Dedifferentiated amniotic fluid mesenchymal stem cell (primary cell): ENCODE measurements at regions not wholly inside any gene's neighbourhood (a gene's known extent, or its start where the extent isn't known, plus 50 kb on each side); places are given as distances from the start of the nearest gene placed in this dataset.

Experiments
- DNase-seq: peaks from one replicate; pipeline ENCODE4 v3.0.0-alpha.2; 2016; ENCODE audit errors: extremely low spot score

GRCh38 chr18:41357708-41358107, 597.3 kb upstream of the PIK3C3 start:
- no peak for DNase-seq

GRCh38 chr18:41353777-41354528, 601.1 kb upstream of the PIK3C3 start:
- no peak for DNase-seq

GRCh38 chr18:41351430-41351829, 603.6 kb upstream of the PIK3C3 start:
- DNase-seq = no peak

GRCh38 chr18:41347057-41347456, 608.0 kb upstream of the PIK3C3 start:
- DNase-seq = peak; percentile 75

DNA sequence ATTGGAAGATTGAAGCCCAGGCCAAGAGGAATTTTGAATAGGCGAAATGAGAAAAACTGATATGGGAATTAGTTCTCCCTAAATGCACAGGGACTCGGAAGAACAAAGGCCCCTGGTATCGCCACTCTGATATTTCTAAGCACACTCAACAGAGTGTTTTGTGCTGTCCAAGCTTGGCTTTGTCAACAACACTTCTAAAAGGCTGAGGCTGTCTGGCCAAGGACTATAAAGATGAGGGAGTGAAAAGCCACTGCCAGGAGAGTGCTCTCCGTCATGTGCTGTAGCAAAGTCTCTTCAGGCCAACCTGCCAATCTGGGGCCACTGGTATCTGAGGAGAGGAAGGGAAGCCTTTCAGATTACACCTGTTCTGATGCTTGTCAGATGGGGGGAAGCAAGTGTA, 611.2 kb upstream of the PIK3C3 start:
- no peak for DNase-seq

DNA sequence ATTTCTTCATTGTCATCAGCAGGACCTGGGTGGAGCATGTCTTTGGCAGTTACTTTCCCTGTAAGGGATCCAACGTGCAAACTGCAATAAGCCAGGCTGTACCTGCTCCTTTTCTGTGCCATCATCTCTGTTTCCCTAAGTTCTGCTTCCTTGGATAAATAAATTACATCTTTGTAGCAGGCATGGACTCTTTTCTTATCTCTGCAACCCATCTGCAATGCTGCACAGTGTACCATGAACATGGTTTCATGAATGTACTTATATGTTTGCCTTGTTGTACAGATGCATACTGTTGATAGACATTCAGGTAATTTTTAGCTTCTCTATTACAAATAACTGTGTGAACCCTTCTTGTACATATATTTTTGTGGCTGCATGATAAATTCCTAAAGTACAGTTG, 616.7 kb upstream of the PIK3C3 start:
- no peak for DNase-seq

DNA sequence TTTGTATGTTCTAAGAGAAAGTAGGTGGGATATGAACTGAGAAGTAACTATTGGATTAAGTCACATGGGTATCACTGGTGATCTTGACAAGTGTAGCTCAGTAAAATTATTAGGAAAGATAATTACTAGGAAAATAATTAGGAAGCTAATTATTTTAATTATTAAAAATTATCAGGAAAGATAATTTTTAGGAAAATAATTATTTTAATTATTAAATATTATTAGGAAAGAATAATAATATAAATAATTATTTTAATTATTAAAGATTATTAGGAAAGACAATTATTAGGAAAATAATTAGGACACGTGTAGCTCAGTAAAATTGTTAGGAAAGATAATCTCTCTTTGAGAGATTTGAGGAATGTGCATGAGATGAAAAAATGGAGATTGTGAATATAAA, 623.4 kb upstream of the PIK3C3 start:
- DNase-seq = no peak

- DNase-seq = peak; percentile 29
These were observed 628.7 kb upstream of the PIK3C3 start for GRCh38 chr18:41326311-41326710.

DNA sequence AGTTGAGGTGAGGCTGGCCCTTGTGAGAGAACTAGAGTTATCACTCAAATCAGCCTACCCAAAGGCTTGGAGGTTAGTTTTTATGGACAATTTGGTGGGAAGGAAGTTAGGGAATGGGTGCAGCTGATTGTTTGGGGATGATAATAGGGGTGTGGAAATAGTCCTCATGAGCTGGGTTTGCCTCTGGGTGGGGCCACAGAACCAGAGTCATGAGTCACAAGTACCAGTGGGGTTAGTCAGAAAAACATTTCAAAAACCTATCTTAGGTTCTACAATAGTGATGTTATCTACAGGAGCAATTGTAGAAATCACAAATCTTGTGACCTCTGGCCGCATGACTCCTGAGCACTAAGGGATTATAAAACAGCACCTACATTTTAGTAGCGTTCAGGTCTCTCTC, 630.1 kb upstream of the PIK3C3 start:
- no peak for DNase-seq

DNA sequence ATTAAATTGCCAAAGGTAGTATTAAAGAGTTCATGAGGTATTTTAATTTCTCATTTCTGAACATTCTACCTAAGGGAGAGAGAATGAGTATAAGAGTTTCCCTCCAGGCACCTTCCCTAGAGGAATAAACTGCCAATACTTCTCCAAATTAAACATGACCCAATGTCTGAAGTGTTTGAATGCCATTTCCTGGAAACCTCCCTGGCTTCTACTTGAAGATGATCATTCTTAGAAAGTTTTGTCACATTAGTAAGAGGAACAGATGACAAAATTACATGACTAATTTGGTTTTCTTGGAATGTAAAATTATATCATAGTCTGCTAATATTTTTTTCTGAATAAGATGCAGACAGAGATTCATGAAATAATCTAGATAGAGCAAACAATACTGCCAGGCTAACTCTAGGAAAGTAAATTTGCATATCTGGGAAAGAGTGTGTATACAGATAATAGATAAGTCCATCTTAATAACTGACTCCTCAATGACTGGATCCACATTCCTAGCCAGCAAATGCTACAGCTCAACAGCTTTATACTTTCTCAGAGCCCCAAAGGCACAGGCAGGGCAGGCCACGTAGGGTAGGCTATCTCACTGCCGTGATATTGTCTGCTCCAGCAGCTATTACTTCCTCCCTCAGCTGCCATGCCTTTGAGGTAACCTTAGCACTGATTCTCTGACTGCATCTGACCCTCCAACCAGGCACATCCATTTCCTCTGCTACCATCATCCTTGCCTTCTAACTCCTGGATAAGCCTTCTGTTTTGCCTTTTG, 630.8 kb upstream of the PIK3C3 start:
- DNase-seq = no peak

- no peak for DNase-seq
These were observed 632.0 kb upstream of the PIK3C3 start for GRCh38 chr18:41323044-41323443.

GRCh38 chr18:41320100-41320499, 634.9 kb upstream of the PIK3C3 start:
- DNase-seq = no peak

DNA sequence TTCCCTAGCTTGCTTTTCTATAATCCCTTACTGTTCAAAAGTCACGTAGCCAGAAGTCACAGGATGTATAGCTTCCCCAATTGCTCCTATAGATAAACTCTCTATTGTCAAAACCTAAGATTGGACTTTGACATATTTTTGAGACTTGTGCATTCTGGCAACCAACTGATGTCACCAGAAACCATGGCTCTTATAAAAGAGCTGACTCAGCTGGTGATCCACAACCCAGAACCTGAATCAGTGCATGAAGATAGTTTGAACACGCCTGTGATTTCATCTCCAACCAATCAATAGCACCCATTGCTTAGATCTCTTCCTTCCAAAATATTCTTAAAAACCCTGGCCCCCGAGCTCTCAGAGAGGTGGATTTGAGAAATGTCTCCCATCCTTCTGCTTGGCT, 639.9 kb upstream of the PIK3C3 start:
- no peak for DNase-seq

- no peak for DNase-seq
These were observed 643.2 kb upstream of the PIK3C3 start for GRCh38 chr18:41311571-41312547.

DNA sequence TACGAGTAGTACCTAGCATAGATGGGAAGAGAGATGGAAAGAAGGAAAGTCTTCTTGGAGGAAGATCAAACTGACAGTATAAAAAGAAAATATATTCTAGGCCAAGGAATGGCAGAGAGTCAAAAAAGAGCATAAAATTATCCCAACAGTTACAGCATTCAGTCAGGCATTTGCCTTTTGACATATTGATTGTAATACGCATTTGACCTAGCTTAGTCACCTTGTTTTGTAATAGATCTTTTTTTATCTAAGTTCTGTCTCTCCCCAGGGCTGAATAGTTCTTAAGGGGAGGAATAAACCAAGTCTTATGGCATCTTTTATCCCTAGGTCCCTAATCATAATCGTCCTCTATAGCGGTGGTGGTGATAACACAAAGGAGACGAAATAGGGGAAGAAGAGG, 657.3 kb upstream of the PIK3C3 start:
- no peak for DNase-seq

- DNase-seq = no peak
These were observed 685.7 kb upstream of the PIK3C3 start for GRCh38 chr18:41269294-41269693.

GRCh38 chr18:41268271-41268670, 686.8 kb upstream of the PIK3C3 start:
- DNase-seq = no peak

DNA sequence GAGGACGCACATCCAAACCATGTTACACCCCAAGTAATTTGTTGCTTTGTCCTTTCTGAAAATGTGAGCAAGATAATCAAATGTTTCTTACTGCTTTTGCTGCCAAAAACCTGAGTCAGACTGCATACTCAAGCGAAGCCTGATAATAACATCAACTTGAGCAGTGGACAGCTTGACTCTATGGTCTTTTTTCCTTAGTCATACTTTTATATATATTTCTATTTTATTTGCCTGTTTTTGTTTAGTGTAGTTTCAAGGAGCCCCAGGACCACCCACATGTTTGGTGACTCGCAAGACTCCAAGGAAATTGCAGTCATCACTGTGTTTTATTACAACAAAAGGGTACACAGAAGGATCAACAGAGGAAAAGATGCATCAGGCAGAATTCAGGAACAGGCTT, 688.4 kb upstream of the PIK3C3 start:
- DNase-seq = no peak

GRCh38 chr18:41266204-41266603, 688.8 kb upstream of the PIK3C3 start:
- no peak for DNase-seq

DNA sequence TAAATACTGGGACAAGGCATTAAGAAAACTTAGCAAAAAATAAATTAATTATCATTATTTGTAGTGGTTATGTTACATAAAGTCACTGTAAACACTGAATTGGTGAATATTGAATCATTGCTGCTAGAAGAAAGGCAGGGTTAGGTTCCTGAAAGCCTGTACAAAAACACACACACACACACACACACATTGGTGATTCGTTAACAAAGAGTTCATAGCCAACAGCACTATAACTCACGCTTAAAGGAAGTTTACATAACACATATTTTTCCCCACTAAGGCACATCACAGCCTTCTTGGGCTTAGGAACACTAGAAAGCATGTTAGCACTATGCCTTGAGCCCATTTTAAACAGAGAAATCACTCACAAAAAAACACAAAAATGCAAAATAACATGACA, 690.0 kb upstream of the PIK3C3 start:
- no peak for DNase-seq

- no peak for DNase-seq
These were observed 691.1 kb upstream of the PIK3C3 start for GRCh38 chr18:41263956-41264355.

- DNase-seq = no peak
These were observed 692.3 kb upstream of the PIK3C3 start for GRCh38 chr18:41262688-41263087.
